HepG2 (cell line): ENCODE measurements at regions not wholly inside any gene's neighbourhood (a gene's known extent, or its start where the extent isn't known, plus 50 kb on each side); places are given as distances from the start of the nearest gene placed in this dataset.

Experiments
- ATAC-seq: fragments of 200-7000 bp; cut with Tn5 transposase; 3 replicates; pipeline ENCODE4 v1.9.1; 2020; ENCODE audit warnings: mild to moderate bottlenecking, moderate library complexity
- BruUV-seq: library from RNA; stranded (reverse); fragments of 400-500 nt; replicated peaks from 2 replicates; lab custom pipeline; 2021; lab: Mats Ljungman, UMichigan
- CTCF ChIA-PET: fragments of 300-600 bp; formaldehyde crosslinking; extraction: SDS; loops from one replicate; lab custom pipeline; 2021; ENCODE audit warnings: low total read pairs, inconsistent platforms, low intra/inter-chr PET ratio; lab: Yijun Ruan, JAX
- POLR2A ChIA-PET: fragments of 350-600 bp; sonication (Branson Sonifier 250); formaldehyde crosslinking; loops from one replicate; lab custom pipeline; 2020; ENCODE audit warnings: antibody characterized with exemption, inconsistent platforms; lab: Yijun Ruan, JAX
- DNase-seq: peaks from one replicate; pipeline ENCODE4 v3.0.0-alpha.2; 2015; ENCODE audit warnings: low spot score
- FAIRE-seq: peaks from 3 replicates; lab custom pipeline; 2011; peaks lifted over from hg19 to GRCh38; lab: Jason Lieb, UNC
- H2AFZ ChIP-seq: one replicate; pipeline ENCODE4 v1.6.1; 2011; ENCODE audit warnings: low read length, inconsistent platforms
- H3K27ac ChIP-seq: fragments of 300-600 bp; 3 replicates; pipeline ENCODE4 v1.8.0; 2011; ENCODE audit warnings: mixed run types, mild to moderate bottlenecking, mixed read lengths, low read length, inconsistent platforms; ENCODE audit not compliant: insufficient read depth; ENCODE audit errors: extremely low read length
- H3K27me3 ChIP-seq, 2 experiments: fragments of 200-600 bp in 1 of 2; 2 replicates in 1 of 2; 3 replicates in 1 of 2; pipeline versions ENCODE4 v1.6.0 to v1.8.0; 2011; ENCODE audit warnings: low read length in 2 of 2, mild to moderate bottlenecking in 2 of 2, moderate library complexity in 2 of 2, inconsistent platforms in 1 of 2; ENCODE audit not compliant: insufficient read depth in 2 of 2, control insufficient read depth in 1 of 2
- H3K36me3 ChIP-seq, 2 experiments: fragments of 200-600 bp in 1 of 2; replicated peaks in 1 of 2; 2 replicates in 1 of 2; 3 replicates in 1 of 2; pipeline versions ENCODE4 v1.5.1 to v1.8.0; 2011; ENCODE audit warnings: low read length in 2 of 2, inconsistent platforms in 1 of 2; ENCODE audit not compliant: insufficient read depth in 2 of 2, control insufficient read depth in 1 of 2
- H3K4me1 ChIP-seq: 2 replicates; pipeline ENCODE4 v1.5.1; 2012; ENCODE audit warnings: low read length, inconsistent platforms; ENCODE audit not compliant: insufficient read depth
- H3K4me2 ChIP-seq: 2 replicates; pipeline ENCODE4 v1.6.0; 2011; ENCODE audit warnings: low read depth, low read length, inconsistent platforms
- H3K4me3 ChIP-seq, 3 experiments: fragments of 200-600 bp in 1 of 3; sonication (generic), shearing (Covaris generic) in 1 of 3; replicated peaks in 1 of 3; 2 replicates each; pipeline ENCODE4 v1.5.1; 2011 to 2016; ENCODE audit warnings: low read length in 3 of 3, inconsistent platforms in 2 of 3, low read depth in 2 of 3, mild to moderate bottlenecking in 2 of 3, control low read depth in 1 of 3, mixed read lengths in 1 of 3; ENCODE audit not compliant: insufficient read depth in 1 of 3
- H3K79me2 ChIP-seq: one replicate; pipeline ENCODE4 v1.6.1; 2011; ENCODE audit warnings: low read length, inconsistent platforms; ENCODE audit not compliant: insufficient read depth
- H3K9ac ChIP-seq: 2 replicates; pipeline ENCODE4 v1.6.0; 2011; ENCODE audit warnings: mild to moderate bottlenecking, low read depth, low read length, inconsistent platforms; ENCODE audit not compliant: insufficient read depth
- H3K9me3 ChIP-seq: 2 replicates; pipeline ENCODE4 v1.5.1; 2012; ENCODE audit warnings: mild to moderate bottlenecking, low read length
- H4K20me1 ChIP-seq: 2 replicates; pipeline ENCODE4 v1.6.0; 2011; ENCODE audit warnings: inconsistent platforms, mild to moderate bottlenecking, low read length, moderate library complexity; ENCODE audit not compliant: insufficient read depth
- ELF4 ChIP-seq: sonication (generic); formaldehyde crosslinking; IDR thresholded peaks from 2 replicates; pipeline ENCODE4 v1.5.0; 2020; ENCODE audit warnings: missing genetic modification reagents, mild to moderate bottlenecking, moderate library complexity, borderline replicate concordance
- HNF4A ChIP-seq: sonication (generic); formaldehyde crosslinking; IDR thresholded peaks from 2 replicates; pipeline ENCODE4 v1.4.0; 2020; ENCODE audit warnings: missing genetic modification reagents
- HNRNPLL ChIP-seq: fragments of 200-400 bp; formaldehyde crosslinking; IDR thresholded peaks from 2 replicates; pipeline ENCODE4 v1.6.1; 2017; ENCODE audit warnings: mild to moderate bottlenecking, low read depth, low read length; ENCODE audit not compliant: poor library complexity, severe bottlenecking
- SATB2 ChIP-seq: sonication (generic); formaldehyde crosslinking; IDR thresholded peaks from 2 replicates; pipeline ENCODE4 v1.5.0; 2020; ENCODE audit warnings: missing genetic modification reagents
- WIZ ChIP-seq: sonication (generic); formaldehyde crosslinking; IDR thresholded peaks from 2 replicates; pipeline ENCODE4 v1.5.1; 2020; ENCODE audit warnings: mild to moderate bottlenecking, missing genetic modification reagents
- ZFP36L2 ChIP-seq: sonication (generic); formaldehyde crosslinking; IDR thresholded peaks from 2 replicates; pipeline ENCODE4 v1.4.0; 2020; ENCODE audit warnings: missing genetic modification reagents
- ZNF12 ChIP-seq: sonication (generic); formaldehyde crosslinking; IDR thresholded peaks from 2 replicates; pipeline ENCODE4 v1.5.0; 2020; ENCODE audit warnings: missing genetic modification reagents
- ZNF44 ChIP-seq: sonication (generic); formaldehyde crosslinking; IDR thresholded peaks from 2 replicates; pipeline ENCODE4 v1.5.1; 2020; ENCODE audit warnings: mild to moderate bottlenecking, missing genetic modification reagents
- ZNF614 ChIP-seq: IDR thresholded peaks from 2 replicates; pipeline ENCODE4 v1.6.1; 2018; ENCODE audit warnings: missing biosample characterization, missing genetic modification reagents, inconsistent platforms, borderline replicate concordance
- ZNF766 ChIP-seq: sonication (generic); formaldehyde crosslinking; IDR thresholded peaks from 2 replicates; pipeline ENCODE4 v1.5.0; 2020; ENCODE audit warnings: missing genetic modification reagents, borderline replicate concordance
- WGBS: methylation state at CpG from one replicate; pipeline ENCODE4 v1.1.6; 2017; ENCODE audit warnings: low lambda C conversion rate; 5-methylcytosine and 5-hydroxymethylcytosine counted together
- in situ Hi-C: cut with HindIII; loops from 2 replicates; pipeline ENCODE4 v1.10.0; 2017; ENCODE audit warnings: low pct_unique_long_range_greater_than_20kb; ENCODE audit not compliant: extremely low pct_ligation_motif_present
- intact Hi-C: fragments of 100-400 bp; cut with micrococcal nuclease; formaldehyde crosslinking; loops from one replicate; pipeline ENCODE4 v1.10.0; 2022; ENCODE audit not compliant: unreplicated experiment
- TF ChIP-seq, protein P1 (sequence below): sonication (generic); formaldehyde crosslinking; IDR thresholded peaks from 2 replicates; pipeline ENCODE4 v1.8.1; 2023; ENCODE audit warnings: missing genetic modification reagents, mild to moderate bottlenecking, borderline replicate concordance
- TF ChIP-seq, protein P2 (sequence below): sonication (generic); formaldehyde crosslinking; IDR thresholded peaks from 2 replicates; pipeline ENCODE4 v1.4.0; 2020; ENCODE audit warnings: mild to moderate bottlenecking, missing genetic modification reagents, borderline replicate concordance
- TF ChIP-seq, protein P3 (sequence below): sonication (generic); formaldehyde crosslinking; IDR thresholded peaks from 2 replicates; pipeline ENCODE4 v1.5.1; 2020; ENCODE audit warnings: mild to moderate bottlenecking, missing genetic modification reagents, borderline replicate concordance
- TF ChIP-seq, protein P4 (sequence below): sonication (generic); formaldehyde crosslinking; IDR thresholded peaks from 2 replicates; pipeline ENCODE4 v1.5.0; 2020; ENCODE audit warnings: missing genetic modification reagents
- TF ChIP-seq, protein P5 (sequence below): sonication (generic); formaldehyde crosslinking; IDR thresholded peaks from 2 replicates; pipeline ENCODE4 v1.9.0; 2021; ENCODE audit warnings: missing genetic modification reagents, mild to moderate bottlenecking, borderline replicate concordance

DNA sequence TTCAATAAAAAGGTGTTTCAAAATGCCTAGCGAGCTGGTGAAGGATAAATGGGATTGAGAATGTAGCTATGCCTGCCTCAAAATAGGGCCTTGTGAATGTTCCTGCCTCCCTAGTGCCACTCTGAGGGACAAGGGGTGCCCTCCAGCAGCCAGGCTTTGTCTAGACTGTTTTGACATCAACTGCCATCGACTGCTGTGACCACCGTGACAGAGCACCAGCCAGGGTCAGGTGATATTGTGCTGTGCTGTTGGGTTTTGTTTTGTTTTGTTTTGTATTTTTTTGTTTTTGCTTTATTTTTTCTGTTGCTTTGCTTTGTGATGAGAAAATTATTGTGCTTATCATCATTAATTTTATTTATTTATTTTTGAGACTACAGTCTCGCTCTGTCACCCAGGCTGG lies 144.8 kb downstream of the SMAD6 start:
- H3K4me1 ChIP-seq: peaks cover 42% of the 10 kb centered on the region
- DNase-seq (no peak), ATAC-seq (no peak), FAIRE-seq (no peak)
- H3K27me3 ChIP-seq: peaks cover 6 to 22% of the 10 kb centered on the region in 2 experiments; a peak in 4 of 5 replicates
- TF ChIP-seq ELF4 (CRISPR knock-in tag) (no peak), HNF4A (CRISPR knock-in tag) (no peak), WIZ (no peak), HNRNPLL (no peak), ZNF12 (CRISPR knock-in tag) (no peak), SATB2 (CRISPR knock-in tag) (no peak), ZFP36L2 (CRISPR knock-in tag) (no peak), ZNF614 (no peak), ZNF766 (CRISPR knock-in tag) (no peak), ZNF44 (CRISPR knock-in tag) (no peak)
- TF ChIP-seq, protein P1, sequence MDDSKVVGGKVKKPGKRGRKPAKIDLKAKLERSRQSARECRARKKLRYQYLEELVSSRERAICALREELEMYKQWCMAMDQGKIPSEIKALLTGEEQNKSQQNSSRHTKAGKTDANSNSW: no peak
- TF ChIP-seq, protein P2, sequence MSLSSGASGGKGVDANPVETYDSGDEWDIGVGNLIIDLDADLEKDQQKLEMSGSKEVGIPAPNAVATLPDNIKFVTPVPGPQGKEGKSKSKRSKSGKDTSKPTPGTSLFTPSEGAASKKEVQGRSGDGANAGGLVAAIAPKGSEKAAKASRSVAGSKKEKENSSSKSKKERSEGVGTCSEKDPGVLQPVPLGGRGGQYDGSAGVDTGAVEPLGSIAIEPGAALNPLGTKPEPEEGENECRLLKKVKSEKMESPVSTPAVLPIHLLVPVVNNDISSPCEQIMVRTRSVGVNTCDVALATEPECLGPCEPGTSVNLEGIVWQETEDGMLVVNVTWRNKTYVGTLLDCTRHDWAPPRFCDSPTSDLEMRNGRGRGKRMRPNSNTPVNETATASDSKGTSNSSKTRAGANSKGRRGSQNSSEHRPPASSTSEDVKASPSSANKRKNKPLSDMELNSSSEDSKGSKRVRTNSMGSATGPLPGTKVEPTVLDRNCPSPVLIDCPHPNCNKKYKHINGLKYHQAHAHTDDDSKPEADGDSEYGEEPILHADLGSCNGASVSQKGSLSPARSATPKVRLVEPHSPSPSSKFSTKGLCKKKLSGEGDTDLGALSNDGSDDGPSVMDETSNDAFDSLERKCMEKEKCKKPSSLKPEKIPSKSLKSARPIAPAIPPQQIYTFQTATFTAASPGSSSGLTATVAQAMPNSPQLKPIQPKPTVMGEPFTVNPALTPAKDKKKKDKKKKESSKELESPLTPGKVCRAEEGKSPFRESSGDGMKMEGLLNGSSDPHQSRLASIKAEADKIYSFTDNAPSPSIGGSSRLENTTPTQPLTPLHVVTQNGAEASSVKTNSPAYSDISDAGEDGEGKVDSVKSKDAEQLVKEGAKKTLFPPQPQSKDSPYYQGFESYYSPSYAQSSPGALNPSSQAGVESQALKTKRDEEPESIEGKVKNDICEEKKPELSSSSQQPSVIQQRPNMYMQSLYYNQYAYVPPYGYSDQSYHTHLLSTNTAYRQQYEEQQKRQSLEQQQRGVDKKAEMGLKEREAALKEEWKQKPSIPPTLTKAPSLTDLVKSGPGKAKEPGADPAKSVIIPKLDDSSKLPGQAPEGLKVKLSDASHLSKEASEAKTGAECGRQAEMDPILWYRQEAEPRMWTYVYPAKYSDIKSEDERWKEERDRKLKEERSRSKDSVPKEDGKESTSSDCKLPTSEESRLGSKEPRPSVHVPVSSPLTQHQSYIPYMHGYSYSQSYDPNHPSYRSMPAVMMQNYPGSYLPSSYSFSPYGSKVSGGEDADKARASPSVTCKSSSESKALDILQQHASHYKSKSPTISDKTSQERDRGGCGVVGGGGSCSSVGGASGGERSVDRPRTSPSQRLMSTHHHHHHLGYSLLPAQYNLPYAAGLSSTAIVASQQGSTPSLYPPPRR (CRISPR knock-in tag): no peak
- TF ChIP-seq, protein P3, sequence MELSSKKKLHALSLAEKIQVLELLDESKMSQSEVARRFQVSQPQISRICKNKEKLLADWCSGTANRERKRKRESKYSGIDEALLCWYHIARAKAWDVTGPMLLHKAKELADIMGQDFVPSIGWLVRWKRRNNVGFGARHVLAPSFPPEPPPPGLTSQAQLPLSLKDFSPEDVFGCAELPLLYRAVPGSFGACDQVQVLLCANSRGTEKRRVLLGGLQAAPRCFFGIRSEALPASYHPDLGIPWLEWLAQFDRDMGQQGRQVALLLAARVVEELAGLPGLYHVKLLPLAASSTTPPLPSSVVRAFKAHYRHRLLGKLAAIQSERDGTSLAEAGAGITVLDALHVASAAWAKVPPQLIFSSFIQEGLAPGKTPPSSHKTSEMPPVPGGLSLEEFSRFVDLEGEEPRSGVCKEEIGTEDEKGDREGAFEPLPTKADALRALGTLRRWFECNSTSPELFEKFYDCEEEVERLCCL: no peak
- TF ChIP-seq, protein P4, sequence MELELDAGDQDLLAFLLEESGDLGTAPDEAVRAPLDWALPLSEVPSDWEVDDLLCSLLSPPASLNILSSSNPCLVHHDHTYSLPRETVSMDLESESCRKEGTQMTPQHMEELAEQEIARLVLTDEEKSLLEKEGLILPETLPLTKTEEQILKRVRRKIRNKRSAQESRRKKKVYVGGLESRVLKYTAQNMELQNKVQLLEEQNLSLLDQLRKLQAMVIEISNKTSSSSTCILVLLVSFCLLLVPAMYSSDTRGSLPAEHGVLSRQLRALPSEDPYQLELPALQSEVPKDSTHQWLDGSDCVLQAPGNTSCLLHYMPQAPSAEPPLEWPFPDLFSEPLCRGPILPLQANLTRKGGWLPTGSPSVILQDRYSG (CRISPR knock-in tag): no peak
- TF ChIP-seq, protein P5, sequence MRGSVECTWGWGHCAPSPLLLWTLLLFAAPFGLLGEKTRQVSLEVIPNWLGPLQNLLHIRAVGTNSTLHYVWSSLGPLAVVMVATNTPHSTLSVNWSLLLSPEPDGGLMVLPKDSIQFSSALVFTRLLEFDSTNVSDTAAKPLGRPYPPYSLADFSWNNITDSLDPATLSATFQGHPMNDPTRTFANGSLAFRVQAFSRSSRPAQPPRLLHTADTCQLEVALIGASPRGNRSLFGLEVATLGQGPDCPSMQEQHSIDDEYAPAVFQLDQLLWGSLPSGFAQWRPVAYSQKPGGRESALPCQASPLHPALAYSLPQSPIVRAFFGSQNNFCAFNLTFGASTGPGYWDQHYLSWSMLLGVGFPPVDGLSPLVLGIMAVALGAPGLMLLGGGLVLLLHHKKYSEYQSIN (CRISPR knock-in tag): no peak
- in situ Hi-C loops: loop anchor here (5.0 to 10.0 kb wide), 2 partner anchors 62 to 245 kb away; no protein-coding TSS in a partner anchor
- no peak overlapping the region for H3K27ac ChIP-seq
- no peaks in the 10 kb centered on the region for H3K36me3 ChIP-seq
- no peak overlapping the region for H3K9ac ChIP-seq
- CTCF ChIA-PET: no interaction called here
- BruUV-seq: no TSS peak
- H3K79me2 ChIP-seq: no peaks in the 10 kb centered on the region
- H3K9me3 ChIP-seq: no peaks in the 10 kb centered on the region
- WGBS: 57% methylated on average over 4 of the region's 4 CpGs
- intact Hi-C loops: no loop called here
- H3K4me3 ChIP-seq: no peak overlapping the region
- POLR2A ChIA-PET: no interaction called here
- H4K20me1 ChIP-seq: peaks cover 3% of the 10 kb centered on the region; the same call in 1 of the 2 replicates
- H2AFZ ChIP-seq: no peak overlapping the region
- H3K4me2 ChIP-seq: no peak overlapping the region
